HEK293 (cell line): ENCODE measurements at regions not wholly inside any gene's neighbourhood (a gene's known extent, or its start where the extent isn't known, plus 50 kb on each side); places are given as distances from the start of the nearest gene placed in this dataset.

Experiments used
- CTCF ChIA-PET: fragments of 350-600 bp; formaldehyde crosslinking; extraction: SDS; loops from one replicate; lab custom pipeline; 2021; ENCODE audit warnings: antibody characterized with exemption; lab: Yijun Ruan, JAX
- POLR2A ChIA-PET: fragments of 300-600 bp; formaldehyde crosslinking; extraction: SDS; loops from one replicate; lab custom pipeline; 2020; ENCODE audit warnings: antibody characterized with exemption, inconsistent platforms; lab: Yijun Ruan, JAX
- H3K27ac ChIP-seq: fragments of 200-500 bp; sonication (Bioruptor generic); 2 replicates; pipeline ENCODE4 v1.5.1; 2014; ENCODE audit warnings: low read depth, low read length, control low read depth, inconsistent platforms; ENCODE audit errors: extremely low read depth
- H3K36me3 ChIP-seq, 2 experiments: fragments of 200-500 bp in 1 of 2; sonication (Bioruptor generic) in 1 of 2; 1 replicate in 1 of 2; 2 replicates in 1 of 2; pipeline ENCODE4 v1.5.1; 2014 to 2017; ENCODE audit warnings: inconsistent platforms in 2 of 2, low read length in 2 of 2; ENCODE audit not compliant: control insufficient read depth in 2 of 2, insufficient read depth in 1 of 2
- H3K4me1 ChIP-seq: fragments of 200-500 bp; sonication (Bioruptor generic); 2 replicates; pipeline ENCODE4 v1.5.1; 2014; ENCODE audit warnings: mild to moderate bottlenecking, low read length, inconsistent platforms; ENCODE audit not compliant: control insufficient read depth, insufficient read depth
- H3K4me3 ChIP-seq: 2 replicates; pipeline ENCODE4 v1.5.1; 2011; ENCODE audit warnings: low read depth, mild to moderate bottlenecking, control low read depth, low read length, moderate library complexity
- H3K9me3 ChIP-seq: fragments of 200-500 bp; sonication (Bioruptor generic); 2 replicates; pipeline ENCODE4 v1.5.1; 2014; ENCODE audit warnings: low read depth, low read length, inconsistent platforms; ENCODE audit not compliant: control insufficient read depth, insufficient read depth
- BCL11A ChIP-seq: fragments of 450-650 bp; formaldehyde crosslinking; IDR thresholded peaks from 2 replicates; pipeline ENCODE4 v1.5.1; 2016; ENCODE audit warnings: low read depth, missing biosample characterization, missing genetic modification characterization
- KLF7 ChIP-seq: fragments of 450-650 bp; formaldehyde crosslinking; IDR thresholded peaks from 2 replicates; pipeline ENCODE4 v1.5.1; 2016; ENCODE audit warnings: missing biosample characterization, missing genetic modification characterization, borderline replicate concordance
- SETDB1 ChIP-seq: IDR thresholded peaks from one replicate; pipeline ENCODE4 v1.6.1; 2017; ENCODE audit warnings: mild to moderate bottlenecking, low read length, moderate library complexity, mixed read lengths; ENCODE audit not compliant: insufficient read length
- ZFHX2 ChIP-seq: fragments of 450-650 bp; formaldehyde crosslinking; conservative IDR thresholded peaks from 2 replicates; pipeline ENCODE4 v1.5.1; 2016; ENCODE audit warnings: missing biosample characterization, missing genetic modification characterization
- ZFP37 ChIP-seq: fragments of 450-650 bp; formaldehyde crosslinking; IDR thresholded peaks from 2 replicates; pipeline ENCODE4 v1.5.1; 2016; ENCODE audit warnings: missing biosample characterization, missing genetic modification characterization
- ZNF16 ChIP-seq: fragments of 450-650 bp; formaldehyde crosslinking; IDR thresholded peaks from 2 replicates; pipeline ENCODE4 v1.5.1; 2016; ENCODE audit warnings: low read depth, missing biosample characterization, missing genetic modification characterization
- ZNF214 ChIP-seq: fragments of 450-650 bp; formaldehyde crosslinking; IDR thresholded peaks from 2 replicates; pipeline ENCODE4 v1.5.1; 2017; ENCODE audit warnings: missing biosample characterization, mild to moderate bottlenecking, missing genetic modification characterization, borderline replicate concordance
- ZNF394 ChIP-seq: fragments of 450-650 bp; formaldehyde crosslinking; IDR thresholded peaks from 2 replicates; pipeline ENCODE4 v1.5.1; 2016; ENCODE audit warnings: missing biosample characterization, missing genetic modification characterization, mild to moderate bottlenecking, moderate library complexity, borderline replicate concordance
- ZNF426 ChIP-seq: fragments of 450-650 bp; formaldehyde crosslinking; IDR thresholded peaks from 2 replicates; pipeline ENCODE4 v1.5.1; 2017; ENCODE audit warnings: missing biosample characterization, missing genetic modification characterization, mild to moderate bottlenecking, inconsistent platforms, moderate library complexity
- ZNF544 ChIP-seq: fragments of 450-650 bp; formaldehyde crosslinking; IDR thresholded peaks from 2 replicates; pipeline ENCODE4 v1.5.0; 2017; ENCODE audit warnings: missing biosample characterization, missing genetic modification characterization
- ZNF624 ChIP-seq: fragments of 450-650 bp; formaldehyde crosslinking; IDR thresholded peaks from 2 replicates; pipeline ENCODE4 v1.5.1; 2017; ENCODE audit warnings: missing biosample characterization, missing genetic modification characterization
- ZNF660 ChIP-seq: fragments of 450-650 bp; IDR thresholded peaks from 2 replicates; pipeline ENCODE4 v1.5.1; 2018; ENCODE audit warnings: missing biosample characterization, mild to moderate bottlenecking, missing genetic modification characterization
- ZNF785 ChIP-seq: fragments of 450-650 bp; formaldehyde crosslinking; IDR thresholded peaks from 2 replicates; pipeline ENCODE4 v1.5.1; 2016; ENCODE audit warnings: missing biosample characterization, missing genetic modification characterization
- TF ChIP-seq, protein P1 (sequence below): fragments of 450-650 bp; formaldehyde crosslinking; conservative IDR thresholded peaks from 2 replicates; pipeline ENCODE4 v1.5.1; 2016; ENCODE audit warnings: low read depth, missing biosample characterization, missing genetic modification characterization
- TF ChIP-seq, protein P2 (sequence below): fragments of 450-650 bp; formaldehyde crosslinking; IDR thresholded peaks from 2 replicates; pipeline ENCODE4 v1.5.1; 2016; ENCODE audit warnings: missing biosample characterization, missing genetic modification characterization
- TF ChIP-seq, protein P3 (sequence below): fragments of 450-650 bp; formaldehyde crosslinking; IDR thresholded peaks from 2 replicates; pipeline ENCODE4 v1.5.1; 2016; ENCODE audit warnings: missing biosample characterization, missing genetic modification characterization
- TF ChIP-seq, protein P4 (sequence below): fragments of 450-650 bp; formaldehyde crosslinking; IDR thresholded peaks from 2 replicates; pipeline ENCODE4 v1.5.1; 2017; ENCODE audit warnings: missing biosample characterization, missing genetic modification characterization
- TF ChIP-seq, protein P5 (sequence below): fragments of 450-650 bp; formaldehyde crosslinking; IDR thresholded peaks from 2 replicates; pipeline ENCODE4 v1.5.1; 2016; ENCODE audit warnings: missing biosample characterization, missing genetic modification characterization, low read depth

DNA sequence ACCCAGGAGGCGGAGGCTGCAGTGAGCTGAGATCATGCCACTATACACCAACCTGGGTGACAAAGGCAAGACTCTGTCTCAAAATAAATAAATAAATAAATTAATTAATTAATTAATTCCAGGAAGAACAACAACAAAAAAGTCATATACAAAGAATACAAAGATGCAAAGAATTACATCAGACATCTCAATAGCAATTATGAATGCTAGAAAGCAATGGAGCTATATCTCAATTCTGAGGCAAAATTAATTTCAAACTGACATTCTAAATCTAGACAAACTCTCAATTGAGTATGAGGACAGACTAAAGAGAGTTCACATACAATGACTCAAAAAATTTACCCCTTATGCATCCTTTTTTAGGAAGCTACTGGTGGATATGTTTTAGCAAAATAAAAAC is 69.6 kb upstream of the CTNNB1 start (continued):
- TF ChIP-seq, protein P1, sequence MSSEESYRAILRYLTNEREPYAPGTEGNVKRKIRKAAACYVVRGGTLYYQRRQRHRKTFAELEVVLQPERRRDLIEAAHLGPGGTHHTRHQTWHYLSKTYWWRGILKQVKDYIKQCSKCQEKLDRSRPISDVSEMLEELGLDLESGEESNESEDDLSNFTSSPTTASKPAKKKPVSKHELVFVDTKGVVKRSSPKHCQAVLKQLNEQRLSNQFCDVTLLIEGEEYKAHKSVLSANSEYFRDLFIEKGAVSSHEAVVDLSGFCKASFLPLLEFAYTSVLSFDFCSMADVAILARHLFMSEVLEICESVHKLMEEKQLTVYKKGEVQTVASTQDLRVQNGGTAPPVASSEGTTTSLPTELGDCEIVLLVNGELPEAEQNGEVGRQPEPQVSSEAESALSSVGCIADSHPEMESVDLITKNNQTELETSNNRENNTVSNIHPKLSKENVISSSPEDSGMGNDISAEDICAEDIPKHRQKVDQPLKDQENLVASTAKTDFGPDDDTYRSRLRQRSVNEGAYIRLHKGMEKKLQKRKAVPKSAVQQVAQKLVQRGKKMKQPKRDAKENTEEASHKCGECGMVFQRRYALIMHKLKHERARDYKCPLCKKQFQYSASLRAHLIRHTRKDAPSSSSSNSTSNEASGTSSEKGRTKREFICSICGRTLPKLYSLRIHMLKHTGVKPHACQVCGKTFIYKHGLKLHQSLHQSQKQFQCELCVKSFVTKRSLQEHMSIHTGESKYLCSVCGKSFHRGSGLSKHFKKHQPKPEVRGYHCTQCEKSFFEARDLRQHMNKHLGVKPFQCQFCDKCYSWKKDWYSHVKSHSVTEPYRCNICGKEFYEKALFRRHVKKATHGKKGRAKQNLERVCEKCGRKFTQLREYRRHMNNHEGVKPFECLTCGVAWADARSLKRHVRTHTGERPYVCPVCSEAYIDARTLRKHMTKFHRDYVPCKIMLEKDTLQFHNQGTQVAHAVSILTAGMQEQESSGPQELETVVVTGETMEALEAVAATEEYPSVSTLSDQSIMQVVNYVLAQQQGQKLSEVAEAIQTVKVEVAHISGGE (tag by site-specific recombination), result 0 out of 2 replicates have a peak, but pooled peaks have one; percentile 21
- TF ChIP-seq ZNF16 (tag by site-specific recombination) (no peak), ZFP37 (no peak), SETDB1 (peak; percentile 68), ZNF426 (tag by site-specific recombination) (peak; percentile 21; the same call in 1 of the 2 replicates)

DNA sequence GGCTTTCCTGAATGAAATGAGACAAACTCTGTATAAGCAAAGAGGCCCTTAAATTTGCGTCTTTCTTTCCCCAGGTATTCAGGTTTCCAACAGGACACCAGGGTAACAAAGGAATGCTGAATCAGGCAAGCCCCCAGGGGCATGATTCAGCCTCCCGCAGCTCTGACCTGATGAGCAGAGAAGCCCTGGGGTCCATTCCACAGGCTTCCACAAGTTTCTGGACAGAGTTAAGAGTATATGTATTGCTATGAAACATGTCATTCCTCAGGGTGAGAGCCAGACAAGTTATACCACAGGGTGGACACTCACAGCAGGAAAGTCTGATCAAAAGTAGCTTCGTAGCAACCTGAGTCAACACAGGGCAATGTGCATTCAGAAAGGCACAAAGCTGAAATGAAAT is 68.1 kb upstream of the CTNNB1 start:
- CTCF ChIA-PET, result no interaction called here

DNA sequence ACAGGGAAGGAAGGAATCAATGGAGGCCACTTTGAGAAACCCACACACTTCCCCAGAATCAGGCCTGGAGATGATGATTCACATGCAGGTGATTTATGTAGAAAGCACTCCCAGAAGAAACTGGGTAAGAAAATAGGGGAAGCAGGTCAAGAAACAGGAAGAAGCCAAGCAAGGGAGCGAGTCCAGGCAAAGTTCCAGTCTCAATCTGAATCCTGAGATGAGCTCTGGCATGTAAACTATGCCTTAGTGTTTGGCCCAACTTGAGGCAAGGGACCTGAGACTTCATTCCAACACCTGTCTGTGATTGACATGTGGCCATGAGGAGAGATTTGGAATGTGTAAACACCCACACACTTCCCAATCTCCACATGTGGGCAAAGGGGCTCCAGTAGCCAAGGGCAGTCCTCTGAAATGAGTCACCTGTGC is 61.6 kb upstream of the CTNNB1 start:
- Histone ChIP-seq H3K27ac (no peak overlapping the region), H3K4me3 (no peak overlapping the region), H3K4me1 (no peaks in the 10 kb centered on the region), H3K36me3 (no peaks in the 10 kb centered on the region), H3K9me3 (no peaks in the 10 kb centered on the region)
- ChIA-PET POLR2A (interaction anchor here (0.8 to 1.0 kb wide), 2 partner anchors 11 to 62 kb away, joined by 3 read pairs; partner anchors contain the start of gene CTNNB1), CTCF (no interaction called here)
- TF ChIP-seq, protein P2, sequence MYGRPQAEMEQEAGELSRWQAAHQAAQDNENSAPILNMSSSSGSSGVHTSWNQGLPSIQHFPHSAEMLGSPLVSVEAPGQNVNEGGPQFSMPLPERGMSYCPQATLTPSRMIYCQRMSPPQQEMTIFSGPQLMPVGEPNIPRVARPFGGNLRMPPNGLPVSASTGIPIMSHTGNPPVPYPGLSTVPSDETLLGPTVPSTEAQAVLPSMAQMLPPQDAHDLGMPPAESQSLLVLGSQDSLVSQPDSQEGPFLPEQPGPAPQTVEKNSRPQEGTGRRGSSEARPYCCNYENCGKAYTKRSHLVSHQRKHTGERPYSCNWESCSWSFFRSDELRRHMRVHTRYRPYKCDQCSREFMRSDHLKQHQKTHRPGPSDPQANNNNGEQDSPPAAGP (tag by site-specific recombination), result no peak
- TF ChIP-seq ZNF394 (no peak), ZNF214 (tag by site-specific recombination) (no peak), KLF7 (no peak), ZNF785 (tag by site-specific recombination) (no peak), ZFHX2 (tag by site-specific recombination) (no peak), ZNF624 (tag by site-specific recombination) (no peak), BCL11A (tag by site-specific recombination) (no peak), ZNF660 (tag by site-specific recombination) (no peak), ZNF544 (tag by site-specific recombination) (no peak)
- TF ChIP-seq, protein P3, sequence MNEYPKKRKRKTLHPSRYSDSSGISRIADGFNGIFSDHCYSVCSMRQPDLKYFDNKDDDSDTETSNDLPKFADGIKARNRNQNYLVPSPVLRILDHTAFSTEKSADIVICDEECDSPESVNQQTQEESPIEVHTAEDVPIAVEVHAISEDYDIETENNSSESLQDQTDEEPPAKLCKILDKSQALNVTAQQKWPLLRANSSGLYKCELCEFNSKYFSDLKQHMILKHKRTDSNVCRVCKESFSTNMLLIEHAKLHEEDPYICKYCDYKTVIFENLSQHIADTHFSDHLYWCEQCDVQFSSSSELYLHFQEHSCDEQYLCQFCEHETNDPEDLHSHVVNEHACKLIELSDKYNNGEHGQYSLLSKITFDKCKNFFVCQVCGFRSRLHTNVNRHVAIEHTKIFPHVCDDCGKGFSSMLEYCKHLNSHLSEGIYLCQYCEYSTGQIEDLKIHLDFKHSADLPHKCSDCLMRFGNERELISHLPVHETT (tag by site-specific recombination), result no peak
- TF ChIP-seq, protein P4, sequence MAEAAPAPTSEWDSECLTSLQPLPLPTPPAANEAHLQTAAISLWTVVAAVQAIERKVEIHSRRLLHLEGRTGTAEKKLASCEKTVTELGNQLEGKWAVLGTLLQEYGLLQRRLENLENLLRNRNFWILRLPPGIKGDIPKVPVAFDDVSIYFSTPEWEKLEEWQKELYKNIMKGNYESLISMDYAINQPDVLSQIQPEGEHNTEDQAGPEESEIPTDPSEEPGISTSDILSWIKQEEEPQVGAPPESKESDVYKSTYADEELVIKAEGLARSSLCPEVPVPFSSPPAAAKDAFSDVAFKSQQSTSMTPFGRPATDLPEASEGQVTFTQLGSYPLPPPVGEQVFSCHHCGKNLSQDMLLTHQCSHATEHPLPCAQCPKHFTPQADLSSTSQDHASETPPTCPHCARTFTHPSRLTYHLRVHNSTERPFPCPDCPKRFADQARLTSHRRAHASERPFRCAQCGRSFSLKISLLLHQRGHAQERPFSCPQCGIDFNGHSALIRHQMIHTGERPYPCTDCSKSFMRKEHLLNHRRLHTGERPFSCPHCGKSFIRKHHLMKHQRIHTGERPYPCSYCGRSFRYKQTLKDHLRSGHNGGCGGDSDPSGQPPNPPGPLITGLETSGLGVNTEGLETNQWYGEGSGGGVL (tag by site-specific recombination), result no peak
- TF ChIP-seq, protein P5, sequence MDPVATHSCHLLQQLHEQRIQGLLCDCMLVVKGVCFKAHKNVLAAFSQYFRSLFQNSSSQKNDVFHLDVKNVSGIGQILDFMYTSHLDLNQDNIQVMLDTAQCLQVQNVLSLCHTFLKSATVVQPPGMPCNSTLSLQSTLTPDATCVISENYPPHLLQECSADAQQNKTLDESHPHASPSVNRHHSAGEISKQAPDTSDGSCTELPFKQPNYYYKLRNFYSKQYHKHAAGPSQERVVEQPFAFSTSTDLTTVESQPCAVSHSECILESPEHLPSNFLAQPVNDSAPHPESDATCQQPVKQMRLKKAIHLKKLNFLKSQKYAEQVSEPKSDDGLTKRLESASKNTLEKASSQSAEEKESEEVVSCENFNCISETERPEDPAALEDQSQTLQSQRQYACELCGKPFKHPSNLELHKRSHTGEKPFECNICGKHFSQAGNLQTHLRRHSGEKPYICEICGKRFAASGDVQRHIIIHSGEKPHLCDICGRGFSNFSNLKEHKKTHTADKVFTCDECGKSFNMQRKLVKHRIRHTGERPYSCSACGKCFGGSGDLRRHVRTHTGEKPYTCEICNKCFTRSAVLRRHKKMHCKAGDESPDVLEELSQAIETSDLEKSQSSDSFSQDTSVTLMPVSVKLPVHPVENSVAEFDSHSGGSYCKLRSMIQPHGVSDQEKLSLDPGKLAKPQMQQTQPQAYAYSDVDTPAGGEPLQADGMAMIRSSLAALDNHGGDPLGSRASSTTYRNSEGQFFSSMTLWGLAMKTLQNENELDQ (tag by site-specific recombination), result no peak

More for the DNA sequence above, 68.1 kb upstream of the CTNNB1 start:
- no peak overlapping the region for H3K4me3 ChIP-seq
- H3K4me1 ChIP-seq, result no peaks in the 10 kb centered on the region
- TF ChIP-seq ZNF394, result no peak
- H3K36me3 ChIP-seq, result no peaks in the 10 kb centered on the region
- no peak overlapping the region for H3K27ac ChIP-seq
- POLR2A ChIA-PET, result no interaction called here
- H3K9me3 ChIP-seq, result no peaks in the 10 kb centered on the region
